ENCODE measurements at regions not wholly inside any gene's neighbourhood (a gene's known extent, or its start where the extent isn't known, plus 50 kb on each side); places are given as distances from the start of the nearest gene placed in this dataset.

DNA sequence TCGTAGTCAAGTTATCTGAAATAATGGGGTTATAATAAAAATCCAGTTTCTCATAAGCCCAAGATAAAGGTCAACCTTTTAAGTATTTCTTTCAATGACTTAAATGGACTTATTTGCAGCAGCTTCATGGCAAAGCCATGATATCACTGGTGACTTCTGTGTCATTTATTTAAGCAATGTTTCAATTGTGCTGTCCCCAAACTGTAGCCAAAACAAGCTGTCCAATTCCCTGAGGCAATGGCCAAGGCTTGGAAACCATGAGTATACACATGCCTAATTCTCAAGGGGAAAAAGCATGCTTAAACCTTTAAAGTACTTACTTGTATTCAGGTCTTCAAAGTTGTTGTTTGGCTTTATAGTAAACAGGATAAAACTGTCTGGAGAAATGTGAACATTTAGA lies 376.4 kb upstream of the TNC start:
- TF ChIP-seq CTCF (IDR thresholded peaks at IDR 0.05; ENCODE audit: low read length) (no peak), EZH2phosphoT487 (IDR thresholded peaks at IDR 0.05; ENCODE audit: low read length) (no peak)
